ENCODE measurements at regions not wholly inside any gene's neighbourhood (a gene's known extent, or its start where the extent isn't known, plus 50 kb on each side); places are given as distances from the start of the nearest gene placed in this dataset.

DNA sequence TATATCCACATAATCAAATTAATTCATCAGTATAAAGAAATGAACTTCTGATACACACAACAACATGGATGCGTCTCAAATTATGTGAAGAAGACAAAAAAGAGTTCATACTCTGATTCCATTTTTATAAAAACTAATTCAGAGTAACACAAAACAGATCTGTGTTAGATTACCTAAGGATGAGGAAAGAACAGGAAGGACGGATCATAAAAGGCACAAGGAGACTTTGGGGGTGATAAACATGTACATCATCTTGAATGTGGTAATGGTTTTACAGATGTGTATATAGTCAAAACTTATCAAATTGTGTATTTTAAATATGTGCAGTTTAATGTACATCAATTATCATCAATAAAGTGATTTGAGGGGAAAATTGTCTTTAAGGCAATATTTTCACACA is 59.9 kb upstream of the DOCK9 start:
- H4K91ac ChIP-seq (ENCODE audit: insufficient read depth, low read depth, low read length), result no peak overlapping the region
- no peak overlapping the region for H3K4ac ChIP-seq (ENCODE audit: low read depth, low read length)
- no peaks in the 10 kb centered on the region; the same call in 1 of the 2 replicates for H4K20me1 ChIP-seq (ENCODE audit: insufficient read depth, low read length)
- no CpG with 5 or more reads among the region's 2 CpGs for WGBS, 2 experiments (ENCODE audit: extremely low coverage in 2 of 2, insufficient read length in 1 of 2)
- no peak overlapping the region for H2BK15ac ChIP-seq (ENCODE audit: low read depth, low read length)
- H3K23ac ChIP-seq (ENCODE audit: low read depth, low read length), result no peak overlapping the region
- no peak overlapping the region for H2BK120ac ChIP-seq (ENCODE audit: low read depth, low read length)
- in situ Hi-C loops (cut with MboI; ENCODE audit: low sequenced_read_pairs) (loop anchor here (25.0 kb wide), 1 partner anchor 600 kb away; no protein-coding TSS in a partner anchor), intact Hi-C loops (cut with micrococcal nuclease) (no loop called here), dilution Hi-C loops (cut with HindIII; ENCODE audit: low sequenced_read_pairs, unreplicated experiment) (no loop called here)
- no peak overlapping the region for H2AK5ac ChIP-seq (ENCODE audit: low read depth, low read length)
- no peak overlapping the region for H3K18ac ChIP-seq (ENCODE audit: low read depth, low read length)
- H3K79me1 ChIP-seq (ENCODE audit: low read depth in 1 of 2, low read length in 2 of 2), result peaks cover 0 to 6% of the 10 kb centered on the region in 2 experiments; a peak in 1 of 4 replicates
- H2AK9ac ChIP-seq (replicated peaks; ENCODE audit: low read depth, low read length, poor library complexity), result no peak overlapping the region
- H3K9me1 ChIP-seq (ENCODE audit: insufficient read depth, low read length), result no peaks in the 10 kb centered on the region; the same call in 1 of the 2 replicates
- H2AFZ ChIP-seq (replicated peaks; ENCODE audit: low read length, poor library complexity), result no peak overlapping the region
- H3K27me3 ChIP-seq (ENCODE audit: control insufficient read depth, insufficient read depth, low read length), result no peaks in the 10 kb centered on the region
- no peaks in the 10 kb centered on the region for H3K4me1 ChIP-seq (ENCODE audit: control insufficient read depth, insufficient read depth, low read length)
- CTCF ChIA-PET, result interaction anchor here (0.5 to 0.9 kb wide), 2 partner anchors 16 to 198 kb away, joined by 4 read pairs; no protein-coding TSS in a partner anchor
- no peaks in the 10 kb centered on the region; the same call in 1 of the 2 replicates for H3K9me3 ChIP-seq (ENCODE audit: control insufficient read depth, insufficient read depth, low read length)
- no peak overlapping the region for H3K4me3 ChIP-seq (ENCODE audit: insufficient read depth, low read depth, low read length)
- POLR2A ChIA-PET (ENCODE audit: unreplicated experiment), result no interaction called here
- no peak overlapping the region for H3K14ac ChIP-seq (replicated peaks; ENCODE audit: low read depth, low read length)
- no peak overlapping the region for H3K4me2 ChIP-seq (ENCODE audit: low read depth, low read length)
- no peak for TF ChIP-seq USF2 (IDR thresholded peaks at IDR 0.05; ENCODE audit: low read depth, low read length)
- no TSS peak for BruUV-seq (replicated peaks)
- ATAC-seq (ENCODE audit: low read depth), result no peak
- no peaks in the 10 kb centered on the region for H3K36me3 ChIP-seq (ENCODE audit: control insufficient read depth, insufficient read depth, low read length)
- no peak overlapping the region for H3K9ac ChIP-seq (ENCODE audit: low read depth, low read length)
- H4K8ac ChIP-seq (ENCODE audit: low read depth in 2 of 2, low read length in 2 of 2), result no peak overlapping the region
- H4K5ac ChIP-seq (ENCODE audit: low read depth, low read length), result no peak overlapping the region
- H2BK20ac ChIP-seq (ENCODE audit: low read depth, low read length), result no peak overlapping the region
- no peak overlapping the region for H3K56ac ChIP-seq (ENCODE audit: extremely low read depth, insufficient read depth, low read length)
- no peak overlapping the region for H3K27ac ChIP-seq (ENCODE audit: insufficient read depth, low read length)
- no peak overlapping the region for H2BK5ac ChIP-seq (ENCODE audit: low read depth, low read length, poor library complexity, severe bottlenecking)
- no peak for DNase-seq
